ENCODE measurements at regions not wholly inside any gene's neighbourhood (a gene's known extent, or its start where the extent isn't known, plus 50 kb on each side); places are given as distances from the start of the nearest gene placed in this dataset.

DNA sequence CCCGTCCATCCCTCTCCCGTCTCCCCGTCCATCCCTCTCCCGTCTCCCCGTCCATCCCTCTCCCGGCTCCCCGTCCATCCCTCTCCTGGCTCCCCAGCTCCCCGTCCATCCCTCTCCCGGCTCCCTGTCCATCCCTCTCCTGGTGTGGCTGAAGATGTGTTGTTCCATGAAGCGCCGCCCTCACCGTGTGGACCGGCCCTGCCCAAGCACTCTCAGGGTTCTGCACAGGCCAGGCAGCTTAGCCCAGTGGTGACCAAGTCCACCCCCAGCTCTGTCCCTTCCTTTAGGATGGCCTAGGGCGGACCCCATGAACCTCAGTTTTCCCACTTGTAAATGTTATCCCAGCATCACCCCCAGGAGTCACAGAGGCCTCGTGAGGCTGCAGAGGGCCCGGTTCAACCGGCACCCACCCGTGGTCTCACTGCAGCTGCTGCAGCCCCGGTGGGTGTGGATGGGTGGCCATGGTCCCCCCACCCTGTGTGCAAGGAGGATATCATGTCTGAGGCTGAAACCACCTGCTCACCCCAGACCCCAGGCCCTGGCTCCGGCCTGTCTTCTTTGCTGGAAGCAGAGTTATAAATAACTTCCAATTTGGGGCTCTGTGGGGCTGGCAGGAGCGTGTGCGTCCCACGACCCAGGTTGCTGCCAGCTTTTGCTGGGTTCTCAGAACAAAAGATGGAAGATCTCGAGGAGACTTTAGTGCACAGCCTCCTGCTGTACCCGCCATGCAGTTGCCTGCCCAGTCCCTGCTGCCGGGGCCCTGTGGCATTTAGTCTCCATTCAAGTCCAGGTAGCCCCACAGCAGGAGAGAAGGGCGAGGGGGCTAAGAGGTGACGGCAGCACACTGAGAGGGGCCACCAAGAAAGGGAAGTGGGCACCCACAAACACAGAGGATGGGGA, 1147.8 kb downstream of the BRD1 start:
- DNase-seq (ENCODE audit: low spot score): no peak
- no peak overlapping the region for H3K4me3 ChIP-seq
- no peak overlapping the region for H3K27ac ChIP-seq
- TF ChIP-seq CTCF (IDR thresholded peaks at IDR 0.05): no peak

GRCh38 chr22:48678171-48679135, 1149.2 kb downstream of the BRD1 start:
- no peak overlapping the region for H3K4me3 ChIP-seq
- no peak overlapping the region for H3K27ac ChIP-seq
- TF ChIP-seq CTCF (IDR thresholded peaks at IDR 0.05): no peak
- DNase-seq (ENCODE audit: low spot score): no peak

GRCh38 chr22:48677621-48678020, 1150.1 kb downstream of the BRD1 start:
- Histone ChIP-seq H3K27ac (no peak overlapping the region), H3K4me3 (no peak overlapping the region)
- no peak for DNase-seq (ENCODE audit: low spot score)
- TF ChIP-seq CTCF (IDR thresholded peaks at IDR 0.05): no peak

- TF ChIP-seq CTCF (IDR thresholded peaks at IDR 0.05): no peak
- no peak for DNase-seq (ENCODE audit: low spot score)
- no peak overlapping the region for H3K27ac ChIP-seq
- H3K4me3 ChIP-seq: no peak overlapping the region
These were observed 1150.5 kb downstream of the BRD1 start for GRCh38 chr22:48677168-48677520.

DNA sequence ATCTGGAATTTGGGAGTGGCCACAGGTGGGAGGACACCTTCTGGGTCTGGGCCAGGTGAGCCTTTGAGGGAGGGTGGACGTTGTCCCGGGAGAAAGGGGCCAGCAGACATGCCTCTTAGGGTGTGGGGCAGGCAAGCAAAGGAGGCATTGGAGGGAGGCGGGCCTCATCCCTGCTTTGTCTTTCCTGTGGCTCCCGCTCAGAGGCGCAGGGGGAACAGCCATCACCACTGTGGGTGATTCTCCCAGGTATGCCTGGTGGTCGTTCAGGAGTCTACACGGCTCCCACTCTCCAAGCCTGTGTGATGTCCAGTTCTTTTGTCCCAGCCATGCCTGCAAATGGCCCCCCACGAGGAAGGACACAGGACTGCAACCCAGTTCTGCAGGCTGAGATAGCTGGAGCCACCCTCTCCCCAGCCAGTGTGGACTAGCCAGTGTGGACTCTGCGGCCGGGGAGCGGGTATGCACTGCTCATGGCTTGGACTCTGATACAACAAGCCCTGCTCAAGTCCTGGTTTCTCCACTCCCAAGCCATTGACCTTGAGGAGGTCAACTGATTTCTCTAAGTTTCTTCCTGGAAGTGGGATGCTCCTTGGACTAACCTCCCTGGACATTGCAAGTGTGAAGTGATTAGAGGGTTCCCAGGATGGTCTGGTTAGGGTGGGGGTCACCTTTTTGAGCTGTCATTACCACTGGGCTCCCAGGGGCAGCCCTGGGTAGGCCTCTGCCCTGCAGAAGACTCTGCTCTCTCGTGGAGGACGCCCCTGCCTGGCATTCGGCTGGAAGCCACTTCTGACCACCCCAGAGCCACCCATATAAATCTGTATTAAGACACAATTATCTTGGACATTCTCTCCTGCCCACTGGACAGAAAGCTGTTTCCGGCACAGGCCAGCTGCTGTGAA, 1151.2 kb downstream of the BRD1 start:
- no peak overlapping the region for H3K4me3 ChIP-seq
- no peak overlapping the region for H3K27ac ChIP-seq
- no peak for TF ChIP-seq CTCF (IDR thresholded peaks at IDR 0.05)
- DNase-seq (ENCODE audit: low spot score): no peak

- H3K4me3 ChIP-seq: no peak overlapping the region
- no peak for TF ChIP-seq CTCF (IDR thresholded peaks at IDR 0.05)
- H3K27ac ChIP-seq: no peak overlapping the region
- no peak for DNase-seq (ENCODE audit: low spot score)
These were observed 1151.9 kb downstream of the BRD1 start for GRCh38 chr22:48675830-48676145.
